Progenitor cell of endocrine pancreas (in vitro differentiated cells): ENCODE measurements at regions not wholly inside any gene's neighbourhood (a gene's known extent, or its start where the extent isn't known, plus 50 kb on each side); places are given as distances from the start of the nearest gene placed in this dataset.

Source experiments
- DNase-seq: peaks from one replicate; pipeline ENCODE4 v3.0.0; 2021; ENCODE audit warnings: low spot score; ENCODE audit not compliant: unreplicated experiment
- H3K27ac Mint-ChIP-seq: 2 replicates; pipeline ENCODE4 v1.8.0; 2021; ENCODE audit warnings: mild to moderate bottlenecking, moderate library complexity, mixed read lengths
- H3K27me3 Mint-ChIP-seq: 2 replicates; pipeline ENCODE4 v1.8.0; 2021; ENCODE audit warnings: mixed read lengths
- H3K36me3 Mint-ChIP-seq: 2 replicates; pipeline ENCODE4 v1.8.0; 2022; ENCODE audit warnings: mixed read lengths; ENCODE audit not compliant: insufficient read depth
- H3K4me1 Mint-ChIP-seq: 2 replicates; pipeline ENCODE4 v1.8.0; 2021; ENCODE audit warnings: low read depth, mixed read lengths
- H3K4me3 Mint-ChIP-seq: 2 replicates; pipeline ENCODE4 v1.8.0; 2021; ENCODE audit warnings: low read depth, mild to moderate bottlenecking, moderate library complexity, mixed read lengths
- H3K9me3 Mint-ChIP-seq: 2 replicates; pipeline ENCODE4 v1.8.0; 2021; ENCODE audit warnings: low read depth, mixed read lengths
- TF ChIP-seq, protein P1 (sequence below): fragments of 200-600 bp; sonication (generic); IDR thresholded peaks from one replicate; pipeline ENCODE4 v1.5.0; 2021; ENCODE audit warnings: antibody characterized with exemption, mild to moderate bottlenecking; ENCODE audit not compliant: unreplicated experiment

DNA sequence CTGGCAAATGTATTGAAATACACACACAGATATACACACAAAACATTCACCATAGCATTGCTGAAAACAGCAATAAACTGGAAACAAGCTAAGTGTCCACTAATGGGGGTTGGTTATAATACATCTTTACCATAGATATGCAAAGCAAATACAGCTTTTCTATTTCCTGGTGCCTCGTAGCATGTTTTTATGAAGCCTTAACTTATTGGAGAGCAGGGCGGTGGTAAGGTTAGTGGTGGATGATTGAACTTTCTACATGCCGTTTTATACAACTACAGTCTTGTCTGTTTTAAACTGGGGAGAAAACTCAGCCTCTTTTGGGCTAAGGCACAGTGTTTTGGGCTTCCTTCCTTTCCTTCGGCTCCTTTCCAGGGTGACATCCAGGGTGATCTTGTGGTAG is 104.5 kb downstream of the NR2F2 start:
- DNase-seq, result no peak
- Mint-ChIP-seq H3K9me3 (no peaks in the 10 kb centered on the region), H3K27ac (no peak overlapping the region), H3K4me3 (no peak overlapping the region), H3K27me3 (peaks cover 71% of the 10 kb centered on the region), H3K36me3 (no peaks in the 10 kb centered on the region), H3K4me1 (peaks cover 4% of the 10 kb centered on the region)
- TF ChIP-seq, protein P1, sequence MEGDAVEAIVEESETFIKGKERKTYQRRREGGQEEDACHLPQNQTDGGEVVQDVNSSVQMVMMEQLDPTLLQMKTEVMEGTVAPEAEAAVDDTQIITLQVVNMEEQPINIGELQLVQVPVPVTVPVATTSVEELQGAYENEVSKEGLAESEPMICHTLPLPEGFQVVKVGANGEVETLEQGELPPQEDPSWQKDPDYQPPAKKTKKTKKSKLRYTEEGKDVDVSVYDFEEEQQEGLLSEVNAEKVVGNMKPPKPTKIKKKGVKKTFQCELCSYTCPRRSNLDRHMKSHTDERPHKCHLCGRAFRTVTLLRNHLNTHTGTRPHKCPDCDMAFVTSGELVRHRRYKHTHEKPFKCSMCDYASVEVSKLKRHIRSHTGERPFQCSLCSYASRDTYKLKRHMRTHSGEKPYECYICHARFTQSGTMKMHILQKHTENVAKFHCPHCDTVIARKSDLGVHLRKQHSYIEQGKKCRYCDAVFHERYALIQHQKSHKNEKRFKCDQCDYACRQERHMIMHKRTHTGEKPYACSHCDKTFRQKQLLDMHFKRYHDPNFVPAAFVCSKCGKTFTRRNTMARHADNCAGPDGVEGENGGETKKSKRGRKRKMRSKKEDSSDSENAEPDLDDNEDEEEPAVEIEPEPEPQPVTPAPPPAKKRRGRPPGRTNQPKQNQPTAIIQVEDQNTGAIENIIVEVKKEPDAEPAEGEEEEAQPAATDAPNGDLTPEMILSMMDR, result no peak

DNA sequence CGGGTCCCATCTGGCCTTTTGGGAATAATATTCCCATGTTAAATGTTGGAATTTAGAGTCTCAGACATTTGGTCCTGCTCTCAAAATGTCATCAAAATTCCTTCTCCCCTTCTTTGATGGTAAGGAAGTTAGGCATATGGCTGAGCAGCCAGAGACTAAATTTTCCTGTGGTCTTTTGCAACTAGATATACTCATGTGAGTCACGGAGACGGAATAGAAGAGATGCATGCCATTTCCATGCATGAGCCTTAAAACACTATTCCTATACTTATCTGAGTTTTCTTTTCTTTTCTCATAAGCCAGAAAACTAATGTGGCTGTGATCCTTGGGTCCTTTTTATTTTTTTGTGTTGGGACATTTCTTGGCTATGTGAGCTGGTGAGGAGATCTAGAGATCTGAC is 105.3 kb downstream of the NR2F2 start:
- Mint-ChIP-seq H3K4me1 (peaks cover 4% of the 10 kb centered on the region), H3K9me3 (no peaks in the 10 kb centered on the region), H3K36me3 (no peaks in the 10 kb centered on the region), H3K27ac (no peak overlapping the region), H3K4me3 (no peak overlapping the region), H3K27me3 (peaks cover 65% of the 10 kb centered on the region)
- TF ChIP-seq, protein P1, result no peak
- DNase-seq, result no peak

DNA sequence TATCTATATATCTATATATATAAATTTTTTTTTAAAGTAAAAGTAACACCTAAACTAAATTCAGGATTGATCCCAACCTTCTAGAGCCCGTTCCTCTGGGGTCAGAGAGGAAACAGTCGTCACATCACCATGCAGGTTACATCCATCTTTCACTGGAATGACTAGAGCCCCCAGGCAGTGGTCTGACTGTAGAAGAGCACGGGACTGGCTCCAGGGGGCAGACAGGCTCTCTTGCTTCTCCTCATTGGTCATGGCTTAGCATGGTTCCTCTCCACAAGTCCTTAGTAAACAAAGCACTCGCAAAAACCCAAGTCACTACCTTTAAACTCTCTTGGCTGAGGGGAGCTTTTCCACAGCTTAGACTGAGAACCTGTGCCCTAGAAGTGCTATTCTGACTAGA is 110.5 kb downstream of the NR2F2 start:
- H3K27ac Mint-ChIP-seq, result no peak overlapping the region

DNA sequence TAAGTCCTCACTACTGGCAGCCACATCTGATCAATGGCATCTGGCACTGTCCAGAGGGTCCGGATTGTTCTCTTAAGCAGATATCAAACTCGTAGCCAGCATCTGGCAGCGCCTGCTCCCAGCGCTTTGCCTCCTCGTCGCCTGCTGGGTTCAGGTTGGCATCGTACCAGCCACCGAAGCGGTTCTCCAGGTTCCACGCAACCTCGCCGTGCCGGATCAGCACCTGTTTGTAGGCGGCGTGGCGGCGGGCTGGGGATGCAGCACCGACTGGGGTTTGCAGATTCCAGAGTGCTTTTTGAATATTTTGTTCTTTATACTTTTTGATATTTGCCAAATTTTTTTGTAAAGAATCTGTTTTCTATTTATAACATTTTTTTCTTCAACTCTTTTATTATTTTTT is 111.6 kb downstream of the NR2F2 start:
- no peak for DNase-seq
- H3K27ac Mint-ChIP-seq, result no peak overlapping the region
- TF ChIP-seq, protein P1, result no peak
- H3K36me3 Mint-ChIP-seq, result no peaks in the 10 kb centered on the region
- H3K27me3 Mint-ChIP-seq, result peaks cover 46% of the 10 kb centered on the region
- H3K9me3 Mint-ChIP-seq, result no peaks in the 10 kb centered on the region
- H3K4me3 Mint-ChIP-seq, result no peak overlapping the region
- H3K4me1 Mint-ChIP-seq, result peaks cover 28% of the 10 kb centered on the region

More for the DNA sequence above, 110.5 kb downstream of the NR2F2 start:
- no peak overlapping the region for H3K4me3 Mint-ChIP-seq
- no peaks in the 10 kb centered on the region for H3K36me3 Mint-ChIP-seq
- H3K27me3 Mint-ChIP-seq, result peaks cover 53% of the 10 kb centered on the region
- H3K9me3 Mint-ChIP-seq, result no peaks in the 10 kb centered on the region
- peaks cover 18% of the 10 kb centered on the region for H3K4me1 Mint-ChIP-seq
- TF ChIP-seq, protein P1, result no peak
- no peak for DNase-seq

DNA sequence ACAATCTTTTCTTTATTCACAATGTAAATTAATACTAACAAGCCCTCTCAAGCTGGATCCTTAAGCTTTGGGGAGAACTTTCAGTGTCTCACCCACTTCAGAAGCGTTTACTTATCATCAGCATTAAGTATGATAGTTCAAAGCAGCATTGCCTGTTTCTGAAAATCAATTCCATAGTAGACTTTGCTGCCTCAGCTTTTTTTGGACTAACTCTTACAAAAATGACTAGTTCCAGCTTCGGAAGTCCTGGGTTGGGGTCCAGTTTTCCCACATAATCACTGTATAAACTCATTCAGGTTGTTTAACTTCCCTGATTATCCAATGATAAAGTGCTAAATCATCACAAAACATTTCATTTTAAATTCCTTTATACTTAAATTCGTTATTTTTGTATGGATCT is 114.4 kb downstream of the NR2F2 start:
- no peak overlapping the region for H3K27ac Mint-ChIP-seq
- no peaks in the 10 kb centered on the region for H3K9me3 Mint-ChIP-seq
- H3K4me3 Mint-ChIP-seq, result no peak overlapping the region
- H3K36me3 Mint-ChIP-seq, result no peaks in the 10 kb centered on the region
- H3K4me1 Mint-ChIP-seq, result peaks cover 39% of the 10 kb centered on the region
- TF ChIP-seq, protein P1, result no peak
- peaks cover 42% of the 10 kb centered on the region for H3K27me3 Mint-ChIP-seq
- no peak for DNase-seq

DNA sequence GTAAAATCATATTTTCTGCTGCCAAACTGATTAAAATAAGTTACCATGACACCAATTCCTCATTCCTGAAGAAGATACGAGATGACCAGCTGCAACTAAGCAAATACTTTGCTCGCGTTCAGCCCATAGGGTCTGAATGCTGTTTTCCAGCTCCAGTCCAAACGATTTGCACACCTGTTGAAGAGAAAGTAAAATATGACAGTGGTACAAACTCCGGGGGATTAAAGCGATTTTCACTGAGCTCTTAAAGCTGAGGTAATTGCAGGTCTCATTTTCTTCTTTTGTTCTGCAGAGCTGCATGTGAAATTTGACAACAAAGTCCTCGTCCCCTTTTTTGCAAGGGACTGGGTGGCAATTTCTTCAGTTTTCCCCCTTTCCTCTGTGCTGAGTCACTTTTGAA is 118.4 kb downstream of the NR2F2 start:
- Mint-ChIP-seq H3K4me1 (peaks cover 40% of the 10 kb centered on the region), H3K36me3 (no peaks in the 10 kb centered on the region), H3K27ac (no peak overlapping the region), H3K4me3 (no peak overlapping the region), H3K9me3 (no peaks in the 10 kb centered on the region), H3K27me3 (peaks cover 37% of the 10 kb centered on the region)
- TF ChIP-seq, protein P1, result no peak
- DNase-seq, result no peak
